Prostate gland (tissue), 2 donors: ENCODE measurements at regions not wholly inside any gene's neighbourhood (a gene's known extent, or its start where the extent isn't known, plus 50 kb on each side); places are given as distances from the start of the nearest gene placed in this dataset.

Experiments used
- POLR2A ChIP-seq: fragments of 450-650 bp; IDR thresholded peaks from one replicate; pipeline ENCODE4 v1.6.1; 2016; ENCODE audit warnings: antibody characterized with exemption, mild to moderate bottlenecking
- TF ChIP-seq, protein P1 (sequence below), 4 experiments: fragments of 200-600 bp in 2 of 4; fragments of 450-650 bp in 2 of 4; sonication (generic) in 2 of 4; IDR thresholded peaks; 1 replicate in 3 of 4; 2 replicates in 1 of 4; pipeline ENCODE4 v1.5.1; 2016 to 2019; ENCODE audit warnings: antibody characterized with exemption in 4 of 4, mild to moderate bottlenecking in 2 of 4, moderate library complexity in 2 of 4

- TF ChIP-seq, protein P1, sequence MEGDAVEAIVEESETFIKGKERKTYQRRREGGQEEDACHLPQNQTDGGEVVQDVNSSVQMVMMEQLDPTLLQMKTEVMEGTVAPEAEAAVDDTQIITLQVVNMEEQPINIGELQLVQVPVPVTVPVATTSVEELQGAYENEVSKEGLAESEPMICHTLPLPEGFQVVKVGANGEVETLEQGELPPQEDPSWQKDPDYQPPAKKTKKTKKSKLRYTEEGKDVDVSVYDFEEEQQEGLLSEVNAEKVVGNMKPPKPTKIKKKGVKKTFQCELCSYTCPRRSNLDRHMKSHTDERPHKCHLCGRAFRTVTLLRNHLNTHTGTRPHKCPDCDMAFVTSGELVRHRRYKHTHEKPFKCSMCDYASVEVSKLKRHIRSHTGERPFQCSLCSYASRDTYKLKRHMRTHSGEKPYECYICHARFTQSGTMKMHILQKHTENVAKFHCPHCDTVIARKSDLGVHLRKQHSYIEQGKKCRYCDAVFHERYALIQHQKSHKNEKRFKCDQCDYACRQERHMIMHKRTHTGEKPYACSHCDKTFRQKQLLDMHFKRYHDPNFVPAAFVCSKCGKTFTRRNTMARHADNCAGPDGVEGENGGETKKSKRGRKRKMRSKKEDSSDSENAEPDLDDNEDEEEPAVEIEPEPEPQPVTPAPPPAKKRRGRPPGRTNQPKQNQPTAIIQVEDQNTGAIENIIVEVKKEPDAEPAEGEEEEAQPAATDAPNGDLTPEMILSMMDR (IDR thresholded peaks at IDR 0.05), result no peak
- no peak for TF ChIP-seq POLR2A
These were observed 768.1 kb upstream of the TBX3 start for GRCh38 chr12:115451780-115452736.
